GM19043 (cell line): ENCODE measurements at regions not wholly inside any gene's neighbourhood (a gene's known extent, or its start where the extent isn't known, plus 50 kb on each side); places are given as distances from the start of the nearest gene placed in this dataset.

Experiments
- ATAC-seq: cut with Tn5 transposase; IDR thresholded peaks from one replicate; pipeline ENCODE4 v1.9.1; 2021; ENCODE audit warnings: low read depth; ENCODE audit not compliant: unreplicated experiment

GRCh38 chr7:45235905-45236304, 78.3 kb downstream of the RAMP3 start:
- no peak for ATAC-seq

- no peak for ATAC-seq
These were observed 79.1 kb downstream of the RAMP3 start for GRCh38 chr7:45236666-45237065.

GRCh38 chr7:45237788-45238461, 80.3 kb downstream of the RAMP3 start:
- ATAC-seq: no peak

- ATAC-seq: no peak
These were observed 81.2 kb downstream of the RAMP3 start for GRCh38 chr7:45238806-45239205.

GRCh38 chr7:45239486-45239885, 81.9 kb downstream of the RAMP3 start:
- ATAC-seq: no peak

GRCh38 chr7:45240273-45240771, 82.7 kb downstream of the RAMP3 start:
- no peak for ATAC-seq

GRCh38 chr7:45240926-45241325, 83.3 kb downstream of the RAMP3 start:
- no peak for ATAC-seq

- no peak for ATAC-seq
These were observed 83.9 kb downstream of the RAMP3 start for GRCh38 chr7:45241339-45242109.

GRCh38 chr7:45242261-45242660, 84.7 kb downstream of the RAMP3 start:
- ATAC-seq: no peak

- no peak for ATAC-seq
These were observed 85.1 kb downstream of the RAMP3 start for GRCh38 chr7:45242698-45243097.

- ATAC-seq: no peak
These were observed 87.4 kb downstream of the RAMP3 start for GRCh38 chr7:45244981-45245380.

GRCh38 chr7:45246339-45246738, 88.7 kb downstream of the RAMP3 start:
- ATAC-seq: no peak

- ATAC-seq: no peak
These were observed 94.7 kb downstream of the RAMP3 start for GRCh38 chr7:45252248-45252647.

- ATAC-seq: no peak
These were observed 95.3 kb downstream of the RAMP3 start for GRCh38 chr7:45252857-45253256.

- ATAC-seq: no peak
These were observed 95.8 kb downstream of the RAMP3 start for GRCh38 chr7:45253368-45253767.

GRCh38 chr7:45255187-45255586, 97.6 kb downstream of the RAMP3 start:
- no peak for ATAC-seq

- no peak for ATAC-seq
These were observed 98.7 kb downstream of the RAMP3 start for GRCh38 chr7:45256309-45256708.

- ATAC-seq: no peak
These were observed 99.2 kb downstream of the RAMP3 start for GRCh38 chr7:45256775-45257174.

GRCh38 chr7:45257284-45257683, 99.7 kb downstream of the RAMP3 start:
- ATAC-seq: no peak

- no peak for ATAC-seq
These were observed 101.1 kb downstream of the RAMP3 start for GRCh38 chr7:45258533-45259226.

- no peak for ATAC-seq
These were observed 101.6 kb downstream of the RAMP3 start for GRCh38 chr7:45259227-45259596.
